ENCODE measurements at regions not wholly inside any gene's neighbourhood (a gene's known extent, or its start where the extent isn't known, plus 50 kb on each side); places are given as distances from the start of the nearest gene placed in this dataset.

DNA sequence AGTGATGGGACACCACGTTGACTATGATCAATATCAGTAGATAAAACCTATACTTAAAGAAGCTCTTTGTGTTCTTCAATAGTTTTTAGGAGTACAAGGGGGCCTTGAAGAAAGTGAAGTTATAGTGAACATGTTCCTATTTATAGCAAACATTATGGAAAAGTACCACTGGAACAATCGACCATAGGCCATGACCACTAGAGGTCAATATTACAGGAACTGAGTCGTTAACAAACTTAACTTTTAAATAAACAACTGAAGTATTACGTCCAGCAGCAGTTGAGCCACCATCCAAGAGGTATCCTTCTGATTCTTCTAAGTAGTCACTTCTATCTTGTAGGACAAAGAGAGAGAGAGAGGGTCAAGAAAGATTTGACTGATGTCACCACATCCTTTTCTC is 391.0 kb upstream of the SLITRK5 start:
- TF ChIP-seq, protein P1, sequence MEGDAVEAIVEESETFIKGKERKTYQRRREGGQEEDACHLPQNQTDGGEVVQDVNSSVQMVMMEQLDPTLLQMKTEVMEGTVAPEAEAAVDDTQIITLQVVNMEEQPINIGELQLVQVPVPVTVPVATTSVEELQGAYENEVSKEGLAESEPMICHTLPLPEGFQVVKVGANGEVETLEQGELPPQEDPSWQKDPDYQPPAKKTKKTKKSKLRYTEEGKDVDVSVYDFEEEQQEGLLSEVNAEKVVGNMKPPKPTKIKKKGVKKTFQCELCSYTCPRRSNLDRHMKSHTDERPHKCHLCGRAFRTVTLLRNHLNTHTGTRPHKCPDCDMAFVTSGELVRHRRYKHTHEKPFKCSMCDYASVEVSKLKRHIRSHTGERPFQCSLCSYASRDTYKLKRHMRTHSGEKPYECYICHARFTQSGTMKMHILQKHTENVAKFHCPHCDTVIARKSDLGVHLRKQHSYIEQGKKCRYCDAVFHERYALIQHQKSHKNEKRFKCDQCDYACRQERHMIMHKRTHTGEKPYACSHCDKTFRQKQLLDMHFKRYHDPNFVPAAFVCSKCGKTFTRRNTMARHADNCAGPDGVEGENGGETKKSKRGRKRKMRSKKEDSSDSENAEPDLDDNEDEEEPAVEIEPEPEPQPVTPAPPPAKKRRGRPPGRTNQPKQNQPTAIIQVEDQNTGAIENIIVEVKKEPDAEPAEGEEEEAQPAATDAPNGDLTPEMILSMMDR (IDR thresholded peaks at IDR 0.05; ENCODE audit: extremely low read depth, insufficient read depth, missing control alignments): no peak
- in situ Hi-C loops (cut with MboI; ENCODE audit: low pct_unique_long_range_greater_than_20kb, low sequenced_read_pairs, unreplicated experiment): no loop called here

DNA sequence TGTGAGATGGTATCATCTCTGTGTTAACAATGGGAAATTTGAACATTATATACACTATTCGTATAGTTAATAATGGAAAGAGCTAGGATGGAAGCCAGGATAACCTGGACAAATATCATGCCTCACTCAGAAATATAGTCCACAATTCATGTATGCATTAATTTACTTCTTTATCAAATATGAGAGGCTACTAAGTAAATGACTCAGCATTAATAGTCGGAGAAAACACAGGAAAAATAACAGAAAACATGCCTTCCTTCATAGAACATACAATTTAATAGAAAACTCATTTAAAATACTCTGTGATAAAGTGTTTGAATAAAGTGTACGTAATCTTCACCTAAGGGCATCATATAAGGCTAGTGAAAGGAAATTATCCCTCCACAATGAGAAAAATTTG is 383.4 kb upstream of the SLITRK5 start:
- TF ChIP-seq, protein P1 (IDR thresholded peaks at IDR 0.05; ENCODE audit: extremely low read depth, insufficient read depth, missing control alignments): no peak
- in situ Hi-C loops (cut with MboI; ENCODE audit: low pct_unique_long_range_greater_than_20kb, low sequenced_read_pairs, unreplicated experiment): no loop called here
- no peak for DNase-seq (ENCODE audit: low spot score)

More for the DNA sequence above, 391.0 kb upstream of the SLITRK5 start:
- no peak for DNase-seq (ENCODE audit: low spot score)

DNA sequence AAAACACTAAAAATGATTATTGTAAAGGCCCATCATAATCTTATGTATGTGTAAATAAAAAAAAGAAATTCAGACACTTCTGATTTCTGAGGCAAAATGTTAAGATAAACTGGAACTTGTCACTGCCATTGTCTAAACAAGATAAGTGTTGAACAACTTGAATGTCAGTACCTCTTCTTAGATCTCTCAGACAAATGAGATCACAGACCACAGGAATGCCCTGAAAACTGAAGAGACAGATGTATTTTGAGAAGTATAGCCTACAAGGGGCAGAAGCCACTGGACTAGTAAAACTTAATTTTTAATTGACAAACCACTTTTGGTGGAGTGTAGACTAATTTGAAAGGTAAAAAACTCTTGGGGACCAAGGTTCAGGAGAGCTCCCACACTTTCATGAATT is 375.5 kb upstream of the SLITRK5 start:
- TF ChIP-seq, protein P1 (IDR thresholded peaks at IDR 0.05; ENCODE audit: extremely low read depth, insufficient read depth, missing control alignments): no peak
- DNase-seq (ENCODE audit: low spot score): no peak
- in situ Hi-C loops (cut with MboI; ENCODE audit: low pct_unique_long_range_greater_than_20kb, low sequenced_read_pairs, unreplicated experiment): no loop called here

DNA sequence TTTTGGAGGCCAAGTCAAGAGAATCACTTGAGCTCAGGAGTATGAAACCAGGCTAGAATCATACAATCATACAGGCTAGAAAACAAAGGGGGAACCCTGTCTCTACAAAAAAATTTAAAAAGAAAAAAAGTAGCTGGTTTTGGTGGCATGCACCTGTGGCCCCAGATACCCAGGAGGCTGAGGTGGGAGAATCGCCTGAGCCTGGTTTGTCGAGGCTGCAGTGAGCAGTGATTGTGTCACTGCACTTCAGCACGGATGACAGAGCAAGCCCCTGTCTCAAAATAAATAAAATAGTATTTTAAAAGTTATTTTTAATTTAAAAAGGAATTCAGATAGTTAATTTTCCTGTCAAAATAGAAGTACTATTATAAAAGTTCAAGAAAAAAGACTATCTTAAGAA is 369.1 kb upstream of the SLITRK5 start:
- TF ChIP-seq, protein P1 (IDR thresholded peaks at IDR 0.05; ENCODE audit: extremely low read depth, insufficient read depth, missing control alignments): no peak
- in situ Hi-C loops (cut with MboI; ENCODE audit: low pct_unique_long_range_greater_than_20kb, low sequenced_read_pairs, unreplicated experiment): no loop called here
- DNase-seq (ENCODE audit: low spot score): no peak

DNA sequence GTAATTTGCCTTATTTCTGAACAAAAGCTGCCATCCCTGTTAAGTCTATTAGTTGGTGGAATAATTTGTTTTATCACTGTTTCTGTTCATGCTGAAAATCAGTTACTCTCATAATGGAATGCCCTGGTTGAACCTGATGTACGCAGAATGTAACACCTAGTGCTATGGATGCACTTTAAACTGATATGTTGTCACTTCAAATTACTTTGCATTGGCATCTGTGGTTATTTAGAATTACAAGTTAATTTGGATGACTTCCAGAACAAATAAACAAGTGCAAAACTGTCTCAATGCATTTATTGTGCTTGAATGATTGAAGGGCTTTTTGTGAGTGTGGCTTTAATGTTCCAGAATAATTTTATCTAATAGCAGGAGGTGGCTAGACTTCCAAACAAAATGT is 368.2 kb upstream of the SLITRK5 start:
- in situ Hi-C loops (cut with MboI; ENCODE audit: low pct_unique_long_range_greater_than_20kb, low sequenced_read_pairs, unreplicated experiment): no loop called here
- TF ChIP-seq, protein P1 (IDR thresholded peaks at IDR 0.05; ENCODE audit: extremely low read depth, insufficient read depth, missing control alignments): no peak
- no peak for DNase-seq (ENCODE audit: low spot score)

GRCh38 chr13:87311165-87311564 is 360.0 kb upstream of the SLITRK5 start:
- TF ChIP-seq, protein P1 (IDR thresholded peaks at IDR 0.05; ENCODE audit: extremely low read depth, insufficient read depth, missing control alignments): no peak
- in situ Hi-C loops (cut with MboI; ENCODE audit: low pct_unique_long_range_greater_than_20kb, low sequenced_read_pairs, unreplicated experiment): no loop called here
- DNase-seq (ENCODE audit: low spot score): no peak

DNA sequence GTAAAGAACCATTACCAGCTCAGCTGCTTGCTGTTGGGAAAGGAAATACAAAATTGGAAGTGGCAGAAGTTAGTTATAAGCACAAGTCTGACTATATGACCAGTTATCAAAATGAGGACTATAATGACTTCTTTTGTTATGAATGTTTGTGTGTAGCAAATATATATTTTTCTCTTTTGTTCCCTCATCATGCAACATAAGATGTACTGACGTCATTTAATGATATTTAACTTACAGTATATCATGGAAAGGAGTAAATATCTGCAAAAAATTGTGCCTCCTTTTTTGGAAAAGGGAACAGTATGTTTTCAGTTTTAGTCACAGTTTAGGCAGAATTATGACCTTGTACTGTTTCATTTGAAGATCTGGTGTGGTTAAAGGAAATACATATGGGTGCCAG is 356.3 kb upstream of the SLITRK5 start:
- no peak for DNase-seq (ENCODE audit: low spot score)
- in situ Hi-C loops (cut with MboI; ENCODE audit: low pct_unique_long_range_greater_than_20kb, low sequenced_read_pairs, unreplicated experiment): no loop called here
- TF ChIP-seq, protein P1 (IDR thresholded peaks at IDR 0.05; ENCODE audit: extremely low read depth, insufficient read depth, missing control alignments): no peak

Measured in GM13977 (cell line).